Testis (tissue), 2 donors: ENCODE measurements at regions not wholly inside any gene's neighbourhood (a gene's known extent, or its start where the extent isn't known, plus 50 kb on each side); places are given as distances from the start of the nearest gene placed in this dataset.
"Not testable (repeated sequence)": the region's sequence is repeated elsewhere in the genome, so short reads cannot be mapped to it uniquely, and the experiment has no call there.

Experiments
- DNase-seq: peaks from one replicate; pipeline ENCODE4 v3.0.0-alpha.2; 2019
- H3K27ac ChIP-seq, 2 donors: fragments of 200-600 bp; sonication (generic); one replicate each; pipeline ENCODE4 v1.5.1; 2019
- H3K27me3 ChIP-seq: fragments of 200-600 bp; sonication (generic); one replicate; pipeline ENCODE4 v1.5.1; 2019
- H3K36me3 ChIP-seq: fragments of 200-600 bp; sonication (generic); one replicate; pipeline ENCODE4 v1.5.1; 2017; ENCODE audit warnings: low read depth; ENCODE audit errors: missing control alignments
- H3K4me1 ChIP-seq: fragments of 200-600 bp; sonication (generic); one replicate; pipeline ENCODE4 v1.5.1; 2019
- H3K4me3 ChIP-seq, 2 donors: fragments of 200-600 bp; sonication (generic); one replicate each; pipeline ENCODE4 v1.5.1; 2017 to 2019
- H3K9me3 ChIP-seq: fragments of 200-600 bp; sonication (generic); one replicate; pipeline ENCODE4 v1.5.1; 2017
- CTCF ChIP-seq, 3 experiments: fragments of 450-650 bp in 2 of 3; fragments of 200-600 bp in 1 of 3; sonication (generic) in 1 of 3; IDR thresholded peaks; one replicate each; pipeline ENCODE4 v1.5.1; 2016 to 2019; ENCODE audit warnings: antibody characterized with exemption in 3 of 3, mild to moderate bottlenecking in 2 of 3, moderate library complexity in 1 of 3
- POLR2A ChIP-seq: fragments of 450-650 bp; IDR thresholded peaks from one replicate; pipeline ENCODE4 v1.6.1; 2017; ENCODE audit warnings: antibody characterized with exemption, mild to moderate bottlenecking, moderate library complexity
- WGBS, 2 donors: methylation state at CpG; one replicate each; pipeline ENCODE4 v1.1.5; 2018; 5-methylcytosine and 5-hydroxymethylcytosine counted together
- intact Hi-C: fragments of 100-400 bp; cut with DNase I; formaldehyde crosslinking; loops from one replicate; pipeline ENCODE4 v1.15.1; 2023; ENCODE audit warnings: low total_unique reads

GRCh38 chr14:83638748-83639504 is 1891.0 kb upstream of the FLRT2 start:
- Histone ChIP-seq H3K36me3 (no peaks in the 10 kb centered on the region), H3K9me3 (no peaks in the 10 kb centered on the region), H3K27ac (no peak overlapping the region), H3K4me1 (no peaks in the 10 kb centered on the region), H3K4me3 (no peak overlapping the region), H3K27me3 (no peaks in the 10 kb centered on the region)
- WGBS, 2 donors, result 76 to 84% methylated on average over 18 of the region's 18 CpGs
- DNase-seq, result no peak
- TF ChIP-seq CTCF (IDR thresholded peaks at IDR 0.05) (no peak), POLR2A (no peak)
- intact Hi-C loops, result no loop called here

- DNase-seq, result peak; percentile 18
- WGBS, 2 donors, result 79 to 96% methylated on average over 16 to 18 of the region's 18 CpGs
- H3K27me3 ChIP-seq, H3K27ac ChIP-seq, H3K36me3 ChIP-seq, intact Hi-C loops, H3K4me3 ChIP-seq, H3K9me3 ChIP-seq, H3K4me1 ChIP-seq: not testable (repeated sequence)
These were observed 1890.5 kb upstream of the FLRT2 start for GRCh38 chr14:83639505-83639875.

GRCh38 chr14:83646228-83646627 is 1883.7 kb upstream of the FLRT2 start:
- no peak for DNase-seq
- TF ChIP-seq CTCF (IDR thresholded peaks at IDR 0.05) (no peak), POLR2A (no peak)
- WGBS, 2 donors, result 51 to 64% methylated on average over 1 of the region's 1 CpG

GRCh38 chr14:83660597-83660996 is 1869.3 kb upstream of the FLRT2 start:
- H3K36me3 ChIP-seq, result no peaks in the 10 kb centered on the region
- no peak overlapping the region for H3K4me3 ChIP-seq
- DNase-seq, result no peak
- WGBS, 2 donors, result 94 to 100% methylated on average over 1 of the region's 1 CpG
- no peaks in the 10 kb centered on the region for H3K4me1 ChIP-seq
- no peak overlapping the region for H3K27ac ChIP-seq
- H3K9me3 ChIP-seq, result no peaks in the 10 kb centered on the region
- intact Hi-C loops, result no loop called here
- TF ChIP-seq POLR2A (no peak), CTCF (IDR thresholded peaks at IDR 0.05) (no peak)
- H3K27me3 ChIP-seq, result no peaks in the 10 kb centered on the region

More at GRCh38 chr14:83646228-83646627, 1883.7 kb upstream of the FLRT2 start:
- Histone ChIP-seq H3K27me3 (no peaks in the 10 kb centered on the region), H3K4me1 (no peaks in the 10 kb centered on the region), H3K4me3 (no peak overlapping the region), H3K36me3 (no peaks in the 10 kb centered on the region), H3K9me3 (no peaks in the 10 kb centered on the region), H3K27ac (no peak overlapping the region)
- intact Hi-C loops, result no loop called here

- no peak overlapping the region for H3K27ac ChIP-seq
- H3K9me3 ChIP-seq, result no peaks in the 10 kb centered on the region
- no peak for DNase-seq
- H3K4me3 ChIP-seq, result no peak overlapping the region
- H3K4me1 ChIP-seq, result no peaks in the 10 kb centered on the region
- no peaks in the 10 kb centered on the region for H3K27me3 ChIP-seq
- H3K36me3 ChIP-seq, result no peaks in the 10 kb centered on the region
- TF ChIP-seq POLR2A (no peak), CTCF (IDR thresholded peaks at IDR 0.05) (no peak)
- intact Hi-C loops, result no loop called here
These were observed 1865.6 kb upstream of the FLRT2 start for GRCh38 chr14:83664389-83664788.
